Activated CD4-positive, alpha-beta T cell treated with anti-CD3 and anti-CD28 coated beads, Interleukin-2, Interleukin-4, amounts not matched to agents 100 ng/mL and 50 ng/mL, durations not matched to agents 16 hours and 8 hours (primary cell): ENCODE measurements at regions not wholly inside any gene's neighbourhood (a gene's known extent, or its start where the extent isn't known, plus 50 kb on each side); places are given as distances from the start of the nearest gene placed in this dataset.

Experiments used
- DNase-seq: peaks from one replicate; pipeline ENCODE4 v3.0.0-alpha.2; 2020; ENCODE audit warnings: low spot score

GRCh38 chr1:101152633-101153032 lies 84.2 kb upstream of the S1PR1 start:
- DNase-seq, result no peak

- no peak for DNase-seq
These were observed 85.5 kb upstream of the S1PR1 start for GRCh38 chr1:101151286-101151685.

- no peak for DNase-seq
These were observed 86.1 kb upstream of the S1PR1 start for GRCh38 chr1:101150670-101151069.

GRCh38 chr1:101150266-101150665 lies 86.6 kb upstream of the S1PR1 start:
- no peak for DNase-seq

GRCh38 chr1:101148980-101149379 lies 87.8 kb upstream of the S1PR1 start:
- DNase-seq, result no peak

GRCh38 chr1:101147381-101147780 lies 89.4 kb upstream of the S1PR1 start:
- no peak for DNase-seq

GRCh38 chr1:101145449-101145820 lies 91.4 kb upstream of the S1PR1 start:
- DNase-seq, result no peak

GRCh38 chr1:101144671-101145448 lies 92.0 kb upstream of the S1PR1 start:
- DNase-seq, result no peak

- no peak for DNase-seq
These were observed 94.6 kb upstream of the S1PR1 start for GRCh38 chr1:101142244-101142643.

GRCh38 chr1:101141376-101141775 lies 95.4 kb upstream of the S1PR1 start:
- DNase-seq, result no peak

GRCh38 chr1:101139821-101140718 lies 96.7 kb upstream of the S1PR1 start:
- no peak for DNase-seq

GRCh38 chr1:101139130-101139529 lies 97.7 kb upstream of the S1PR1 start:
- no peak for DNase-seq

GRCh38 chr1:101137144-101138126 lies 99.4 kb upstream of the S1PR1 start:
- peak; percentile 35 for DNase-seq

- DNase-seq, result peak; percentile 78
These were observed 100.1 kb upstream of the S1PR1 start for GRCh38 chr1:101136739-101137138.

- no peak for DNase-seq
These were observed 100.5 kb upstream of the S1PR1 start for GRCh38 chr1:101136271-101136670.

- DNase-seq, result no peak
These were observed 101.3 kb upstream of the S1PR1 start for GRCh38 chr1:101135526-101135925.

GRCh38 chr1:101131239-101131843 lies 105.5 kb upstream of the S1PR1 start:
- DNase-seq, result no peak

GRCh38 chr1:101130673-101131072 lies 105.1 kb upstream of the DPH5 start:
- no peak for DNase-seq

GRCh38 chr1:101128846-101129245 lies 103.3 kb upstream of the DPH5 start:
- DNase-seq, result no peak

- DNase-seq, result no peak
These were observed 102.7 kb upstream of the DPH5 start for GRCh38 chr1:101128211-101128727.

GRCh38 chr1:101124405-101124804 lies 98.8 kb upstream of the DPH5 start:
- no peak for DNase-seq
